ENCODE measurements at regions not wholly inside any gene's neighbourhood (a gene's known extent, or its start where the extent isn't known, plus 50 kb on each side); places are given as distances from the start of the nearest gene placed in this dataset.

DNA sequence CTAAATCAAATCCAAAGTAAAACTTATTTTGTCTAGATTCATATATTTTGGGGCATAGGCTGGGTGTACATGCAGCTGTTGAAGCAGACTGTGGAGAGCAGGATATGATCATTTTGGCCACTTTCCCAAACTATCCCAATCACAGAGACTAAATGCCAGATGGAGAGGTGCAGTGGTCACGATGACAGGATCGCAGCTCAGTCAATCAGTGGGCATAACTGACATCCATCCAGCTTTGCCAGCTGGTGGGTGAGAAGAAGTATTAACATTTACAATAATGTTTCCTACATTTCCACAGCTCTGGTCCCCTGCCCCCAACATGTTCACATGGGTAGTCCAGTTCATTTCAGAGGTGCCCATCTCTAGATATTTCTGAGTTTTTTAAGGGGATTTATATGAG lies 255.5 kb upstream of the SESN3 start:
- TF ChIP-seq, protein P1, sequence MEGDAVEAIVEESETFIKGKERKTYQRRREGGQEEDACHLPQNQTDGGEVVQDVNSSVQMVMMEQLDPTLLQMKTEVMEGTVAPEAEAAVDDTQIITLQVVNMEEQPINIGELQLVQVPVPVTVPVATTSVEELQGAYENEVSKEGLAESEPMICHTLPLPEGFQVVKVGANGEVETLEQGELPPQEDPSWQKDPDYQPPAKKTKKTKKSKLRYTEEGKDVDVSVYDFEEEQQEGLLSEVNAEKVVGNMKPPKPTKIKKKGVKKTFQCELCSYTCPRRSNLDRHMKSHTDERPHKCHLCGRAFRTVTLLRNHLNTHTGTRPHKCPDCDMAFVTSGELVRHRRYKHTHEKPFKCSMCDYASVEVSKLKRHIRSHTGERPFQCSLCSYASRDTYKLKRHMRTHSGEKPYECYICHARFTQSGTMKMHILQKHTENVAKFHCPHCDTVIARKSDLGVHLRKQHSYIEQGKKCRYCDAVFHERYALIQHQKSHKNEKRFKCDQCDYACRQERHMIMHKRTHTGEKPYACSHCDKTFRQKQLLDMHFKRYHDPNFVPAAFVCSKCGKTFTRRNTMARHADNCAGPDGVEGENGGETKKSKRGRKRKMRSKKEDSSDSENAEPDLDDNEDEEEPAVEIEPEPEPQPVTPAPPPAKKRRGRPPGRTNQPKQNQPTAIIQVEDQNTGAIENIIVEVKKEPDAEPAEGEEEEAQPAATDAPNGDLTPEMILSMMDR (IDR thresholded peaks at IDR 0.05): no peak
- no peak for TF ChIP-seq TCF7L2 (IDR thresholded peaks at IDR 0.05; ENCODE audit: low read depth, low read length)
- no peak for TF ChIP-seq POLR2AphosphoS5 (IDR thresholded peaks at IDR 0.05; ENCODE audit: low read depth, low read length)
- TF ChIP-seq, protein P2, sequence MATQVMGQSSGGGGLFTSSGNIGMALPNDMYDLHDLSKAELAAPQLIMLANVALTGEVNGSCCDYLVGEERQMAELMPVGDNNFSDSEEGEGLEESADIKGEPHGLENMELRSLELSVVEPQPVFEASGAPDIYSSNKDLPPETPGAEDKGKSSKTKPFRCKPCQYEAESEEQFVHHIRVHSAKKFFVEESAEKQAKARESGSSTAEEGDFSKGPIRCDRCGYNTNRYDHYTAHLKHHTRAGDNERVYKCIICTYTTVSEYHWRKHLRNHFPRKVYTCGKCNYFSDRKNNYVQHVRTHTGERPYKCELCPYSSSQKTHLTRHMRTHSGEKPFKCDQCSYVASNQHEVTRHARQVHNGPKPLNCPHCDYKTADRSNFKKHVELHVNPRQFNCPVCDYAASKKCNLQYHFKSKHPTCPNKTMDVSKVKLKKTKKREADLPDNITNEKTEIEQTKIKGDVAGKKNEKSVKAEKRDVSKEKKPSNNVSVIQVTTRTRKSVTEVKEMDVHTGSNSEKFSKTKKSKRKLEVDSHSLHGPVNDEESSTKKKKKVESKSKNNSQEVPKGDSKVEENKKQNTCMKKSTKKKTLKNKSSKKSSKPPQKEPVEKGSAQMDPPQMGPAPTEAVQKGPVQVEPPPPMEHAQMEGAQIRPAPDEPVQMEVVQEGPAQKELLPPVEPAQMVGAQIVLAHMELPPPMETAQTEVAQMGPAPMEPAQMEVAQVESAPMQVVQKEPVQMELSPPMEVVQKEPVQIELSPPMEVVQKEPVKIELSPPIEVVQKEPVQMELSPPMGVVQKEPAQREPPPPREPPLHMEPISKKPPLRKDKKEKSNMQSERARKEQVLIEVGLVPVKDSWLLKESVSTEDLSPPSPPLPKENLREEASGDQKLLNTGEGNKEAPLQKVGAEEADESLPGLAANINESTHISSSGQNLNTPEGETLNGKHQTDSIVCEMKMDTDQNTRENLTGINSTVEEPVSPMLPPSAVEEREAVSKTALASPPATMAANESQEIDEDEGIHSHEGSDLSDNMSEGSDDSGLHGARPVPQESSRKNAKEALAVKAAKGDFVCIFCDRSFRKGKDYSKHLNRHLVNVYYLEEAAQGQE (IDR thresholded peaks at IDR 0.05; ENCODE audit: insufficient read depth in 1 of 2, low read depth in 2 of 2, low read length in 1 of 2): no peak

All from Panc1 (cell line).